ENCODE measurements at regions not wholly inside any gene's neighbourhood (a gene's known extent, or its start where the extent isn't known, plus 50 kb on each side); places are given as distances from the start of the nearest gene placed in this dataset.

DNA sequence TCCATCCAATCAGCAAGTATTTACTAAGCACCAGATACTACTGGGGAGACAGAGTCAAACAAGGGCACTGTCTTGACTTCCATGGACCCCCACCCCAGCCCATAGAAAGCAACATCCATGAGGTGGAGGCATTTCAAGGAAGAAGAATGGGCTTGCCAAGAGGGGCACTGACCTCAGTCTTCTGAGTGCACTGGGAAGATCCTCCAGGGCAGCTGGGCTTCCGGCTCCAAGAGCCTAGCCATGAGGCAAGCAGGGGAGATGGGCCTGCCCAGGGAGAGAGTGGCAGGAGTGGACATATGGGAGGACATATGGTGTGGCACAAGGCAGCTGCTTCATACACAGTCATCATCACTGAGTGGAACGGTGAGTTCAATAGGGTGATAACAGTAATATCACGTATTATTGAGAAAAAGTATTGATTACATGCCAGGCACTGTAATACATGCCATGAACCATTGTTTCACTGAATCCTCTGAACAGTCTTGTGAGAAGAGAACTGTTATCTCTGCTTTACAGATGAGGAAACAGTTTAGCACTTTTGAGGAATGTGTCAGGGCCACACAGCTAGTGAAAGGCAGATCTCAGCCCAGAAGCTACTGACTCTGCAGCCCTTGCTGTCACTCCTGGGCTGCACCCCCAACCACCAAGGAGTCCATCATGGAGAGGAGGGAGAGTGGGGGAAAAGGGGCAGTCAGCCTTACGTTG is 331.7 kb upstream of the ZMIZ1 start:
- DNase-seq, result no peak

DNA sequence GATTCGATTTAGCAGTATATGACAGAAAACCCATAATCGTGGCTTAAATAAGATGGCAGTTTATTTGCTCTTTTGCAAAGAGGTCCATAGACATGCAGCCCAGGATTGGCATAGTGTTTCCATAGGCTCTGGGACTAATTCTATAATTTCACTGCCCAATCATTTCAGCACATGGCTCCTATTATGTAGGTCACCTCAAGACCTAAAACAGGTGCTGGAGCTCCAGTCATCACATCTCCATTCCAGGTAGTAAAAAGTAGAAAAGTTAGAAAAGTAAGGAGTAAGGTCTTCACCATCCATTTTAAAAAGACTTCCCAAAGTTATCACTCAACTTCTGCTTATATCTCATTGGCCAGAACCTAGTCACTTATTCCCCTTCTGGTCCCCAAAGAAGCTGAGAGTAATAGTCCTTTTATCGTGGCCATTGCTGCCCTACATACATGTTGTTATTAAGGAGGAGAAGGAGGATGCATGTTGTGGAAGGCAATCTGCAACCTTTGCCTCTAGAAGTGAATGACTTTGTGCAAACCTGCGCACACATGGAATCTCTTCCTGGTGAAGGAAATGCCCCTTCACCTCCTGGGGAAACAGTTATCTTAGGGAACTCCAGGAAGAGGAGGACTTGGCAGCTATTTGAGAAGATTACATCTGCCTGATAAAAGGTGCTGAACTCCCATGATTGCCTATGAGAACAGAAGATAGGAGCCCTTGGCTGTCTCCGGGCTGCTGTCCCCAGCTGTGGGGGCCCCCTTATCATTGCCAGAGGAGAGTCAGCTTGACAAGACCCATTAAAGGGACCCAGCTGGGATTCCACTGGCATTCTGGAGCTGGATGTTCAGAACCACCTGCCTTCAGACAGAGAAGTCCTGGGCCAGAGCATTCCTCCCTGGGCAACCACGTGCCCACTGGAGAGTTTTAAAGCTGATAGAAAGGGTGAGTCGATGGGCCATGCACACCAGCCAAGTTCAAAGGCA is 330.6 kb upstream of the ZMIZ1 start:
- DNase-seq, result no peak

DNA sequence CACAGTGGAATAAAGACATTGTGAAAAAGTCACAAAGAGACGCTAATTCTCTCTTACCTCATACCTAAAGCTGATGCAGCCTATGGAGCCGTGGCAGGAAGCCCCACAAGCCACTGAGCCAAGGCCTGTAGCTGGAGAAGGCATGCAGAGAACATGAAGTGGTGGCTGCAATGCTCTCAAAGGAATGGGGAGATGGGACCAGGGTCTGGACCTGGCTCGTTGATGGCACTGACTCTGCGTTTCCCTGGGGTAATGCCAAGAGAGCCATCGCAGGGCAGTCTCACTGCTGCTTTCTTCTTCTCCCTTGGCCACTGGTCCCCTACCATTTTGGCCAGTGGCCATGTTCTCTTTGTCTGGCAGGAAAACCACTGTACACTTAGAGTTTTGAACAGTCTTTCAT is 329.9 kb upstream of the ZMIZ1 start:
- no peak for DNase-seq

DNA sequence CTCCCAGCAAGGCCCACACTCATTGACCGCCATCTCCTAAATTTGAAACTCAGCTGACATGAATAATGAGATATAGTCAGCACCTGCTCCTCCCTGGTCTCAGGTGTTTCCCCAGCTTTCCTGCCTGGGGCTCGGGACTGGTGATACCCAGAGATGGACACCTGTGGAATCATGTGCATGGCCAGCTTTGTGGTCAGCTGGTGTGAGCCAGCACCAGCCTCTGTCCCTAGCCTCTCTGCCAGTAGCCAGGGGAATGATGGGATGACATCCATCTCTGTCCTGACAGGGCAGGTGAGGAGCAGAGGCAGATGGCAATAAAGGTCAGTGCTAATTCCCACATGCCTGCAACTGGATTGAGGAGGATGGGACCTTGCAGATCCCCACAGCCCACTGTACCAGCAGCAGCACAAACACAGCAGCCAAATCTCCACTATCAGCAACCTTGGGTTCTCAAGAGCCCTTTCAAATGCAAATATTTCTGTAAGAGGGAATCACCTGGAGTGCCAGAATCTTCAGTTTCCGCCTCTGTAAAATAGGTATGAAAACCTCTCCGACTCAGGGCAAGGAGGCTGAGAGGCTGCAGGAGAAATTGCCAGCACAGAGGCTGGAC is 329.2 kb upstream of the ZMIZ1 start:
- DNase-seq, result no peak

DNA sequence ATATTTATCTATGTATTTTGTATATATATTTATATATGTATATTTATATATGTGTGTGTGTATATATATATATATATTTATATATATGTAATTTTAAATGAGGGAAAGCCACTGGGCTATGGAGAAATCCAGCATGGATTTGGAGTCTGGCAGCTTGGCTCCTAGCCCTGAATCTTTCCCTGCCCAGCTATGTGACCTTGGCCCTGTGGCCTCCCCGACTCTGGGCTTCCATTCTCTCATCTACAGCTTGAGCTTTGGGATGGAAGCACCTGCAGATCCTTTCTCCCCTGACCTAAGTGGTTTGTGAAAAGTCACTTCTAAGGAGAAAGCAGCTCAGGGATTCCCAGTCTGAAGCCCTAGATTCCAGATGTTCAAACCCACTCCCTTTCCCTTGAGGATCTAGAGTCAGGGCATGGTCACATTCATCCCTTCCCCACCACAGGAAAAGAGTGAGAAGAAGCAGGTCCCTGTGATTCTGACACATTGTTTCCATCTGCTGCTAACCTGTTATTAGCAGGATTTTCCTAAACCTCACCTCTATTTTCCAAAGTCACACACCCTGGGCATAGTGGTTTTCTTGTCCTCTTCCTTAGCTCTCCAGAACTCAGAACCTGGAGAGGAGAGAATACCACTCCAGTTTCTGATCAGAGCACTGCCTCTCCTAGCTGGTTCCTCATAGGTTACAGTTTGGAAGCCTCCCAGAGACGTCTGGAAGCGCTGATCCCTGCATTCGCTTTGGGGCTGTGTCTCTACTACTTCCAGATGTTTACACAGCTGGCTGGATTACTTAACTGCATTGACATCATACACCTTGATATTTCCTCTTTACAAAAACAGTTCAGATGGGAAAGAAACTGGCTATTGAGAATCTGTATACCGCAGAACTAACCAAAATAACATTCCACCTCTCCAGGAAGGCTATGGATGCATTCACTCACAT is 327.5 kb upstream of the ZMIZ1 start:
- no peak for DNase-seq

DNA sequence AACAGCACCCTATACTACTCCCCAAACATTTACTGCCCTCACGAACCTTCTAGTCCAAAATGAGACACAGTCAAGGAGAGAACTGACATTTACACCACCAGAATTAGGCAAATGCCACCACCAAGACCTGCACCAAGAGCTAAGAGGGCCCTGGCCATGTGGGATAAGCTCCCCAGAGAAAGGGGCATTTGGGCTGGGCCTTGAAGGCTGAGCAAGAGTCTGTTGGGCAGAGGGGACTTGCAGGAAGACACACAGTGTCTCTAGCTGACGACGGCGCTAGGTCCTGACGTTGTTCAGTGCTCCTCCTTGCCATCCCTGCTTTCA is 326.4 kb upstream of the ZMIZ1 start:
- DNase-seq, result no peak

DNA sequence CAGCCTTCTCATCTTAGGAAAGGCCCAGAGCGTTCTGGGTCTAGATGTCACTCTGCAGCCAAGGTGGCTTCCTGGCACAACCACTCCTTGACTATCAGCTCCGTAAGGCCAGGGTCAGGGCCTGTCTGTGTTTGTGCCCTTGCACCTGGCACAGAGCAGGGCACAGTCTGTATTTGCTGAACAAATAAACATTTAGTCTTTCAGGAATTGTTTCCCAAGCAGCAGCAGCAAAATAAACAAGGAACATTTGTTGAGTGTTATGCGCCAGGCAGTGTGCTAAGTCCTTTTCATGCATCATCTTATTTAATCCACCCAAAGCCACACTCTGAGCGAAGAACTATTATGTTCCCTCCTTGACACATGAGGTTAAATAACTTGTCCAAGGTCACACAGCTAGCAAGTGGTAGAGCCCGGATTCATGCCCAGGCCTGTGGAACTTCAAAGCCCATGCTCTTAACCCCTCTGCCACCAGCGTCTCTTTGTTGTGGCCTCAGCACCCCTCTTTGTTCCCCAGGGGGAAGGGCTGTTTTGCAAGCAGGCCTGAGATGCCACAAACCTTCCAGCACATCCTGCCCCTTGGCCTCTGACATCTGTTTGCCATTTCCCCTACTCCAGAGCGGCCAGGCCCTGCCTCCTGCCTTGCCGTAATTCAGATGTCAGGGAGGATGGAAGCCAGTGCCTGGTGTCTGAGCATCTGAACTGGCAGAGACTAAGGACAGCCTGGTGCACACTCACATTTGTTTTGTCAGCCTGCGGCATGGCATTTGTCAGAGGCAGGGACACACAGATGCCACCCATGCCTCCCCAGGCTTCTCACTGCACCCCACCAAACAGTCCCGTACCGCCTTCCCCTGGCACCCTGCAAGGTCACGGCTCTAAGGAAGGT is 325.8 kb upstream of the ZMIZ1 start:
- no peak for DNase-seq

DNA sequence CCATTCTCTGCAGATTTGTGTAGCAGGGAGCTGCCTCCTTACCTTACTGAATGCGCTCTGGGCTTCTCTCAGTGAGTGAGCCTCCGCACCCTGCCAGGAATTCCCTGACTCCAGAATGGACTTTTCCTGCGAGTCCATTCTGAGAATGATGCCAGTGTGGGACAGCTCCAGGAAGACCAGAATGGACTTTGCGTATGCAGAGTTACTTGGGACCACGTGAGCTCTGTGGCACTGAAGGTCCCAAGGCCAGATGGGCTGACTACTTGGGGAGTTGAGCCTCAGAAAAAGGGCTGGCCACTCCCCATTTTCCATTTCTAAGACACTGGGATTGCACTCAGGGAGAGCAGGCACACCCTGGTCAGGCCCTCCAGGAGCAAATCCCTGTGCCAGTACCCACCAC is 324.7 kb upstream of the ZMIZ1 start:
- DNase-seq, result no peak

DNA sequence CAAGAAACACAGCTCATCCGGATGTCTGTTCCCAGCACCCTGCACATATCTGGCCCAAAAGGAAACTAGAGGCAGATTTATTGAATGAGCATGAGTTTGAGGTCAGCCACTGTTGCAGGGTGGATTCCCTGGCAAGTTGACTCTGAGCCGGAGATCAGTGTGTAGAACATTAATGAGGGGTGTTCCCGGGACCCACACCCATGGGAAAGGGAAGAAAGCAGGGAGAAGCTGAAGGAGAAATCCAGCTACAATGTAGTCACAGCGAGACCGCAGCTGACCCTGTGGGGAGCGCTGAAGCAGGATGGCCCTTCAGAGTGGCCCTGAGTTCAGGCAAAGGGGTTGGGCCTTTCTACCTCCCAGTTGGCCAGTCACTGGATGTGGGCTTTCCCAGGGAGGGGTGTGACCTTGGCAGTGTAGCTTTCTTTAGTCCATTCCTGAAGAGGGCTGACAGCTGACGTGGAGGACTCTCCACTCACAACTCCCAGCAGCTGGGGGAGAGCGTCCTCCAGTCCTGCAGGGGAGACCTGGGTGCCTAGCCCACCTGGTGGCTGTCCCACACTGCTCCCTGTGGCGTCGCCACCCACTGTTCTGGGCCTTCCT is 324.2 kb upstream of the ZMIZ1 start:
- DNase-seq, result no peak

DNA sequence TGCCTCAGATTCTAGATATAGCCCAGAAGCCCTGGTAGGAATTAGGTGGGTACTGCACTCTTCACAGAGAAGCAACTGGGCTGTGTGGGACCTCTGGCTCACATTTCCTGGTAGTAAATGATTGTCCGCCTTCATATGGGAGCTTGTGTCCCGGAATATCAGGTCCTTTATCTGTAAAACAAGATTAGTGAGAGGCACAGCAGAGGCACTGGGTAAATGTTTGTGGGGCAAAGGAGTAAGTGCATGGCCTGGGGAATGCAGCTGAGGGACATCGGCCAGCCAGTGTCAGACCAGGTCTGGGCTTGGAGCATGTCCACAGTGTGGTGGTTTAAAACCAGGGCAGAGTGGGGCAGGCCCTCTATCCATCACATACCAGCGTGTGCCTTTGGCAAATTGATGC is 323.3 kb upstream of the ZMIZ1 start:
- DNase-seq, result no peak

DNA sequence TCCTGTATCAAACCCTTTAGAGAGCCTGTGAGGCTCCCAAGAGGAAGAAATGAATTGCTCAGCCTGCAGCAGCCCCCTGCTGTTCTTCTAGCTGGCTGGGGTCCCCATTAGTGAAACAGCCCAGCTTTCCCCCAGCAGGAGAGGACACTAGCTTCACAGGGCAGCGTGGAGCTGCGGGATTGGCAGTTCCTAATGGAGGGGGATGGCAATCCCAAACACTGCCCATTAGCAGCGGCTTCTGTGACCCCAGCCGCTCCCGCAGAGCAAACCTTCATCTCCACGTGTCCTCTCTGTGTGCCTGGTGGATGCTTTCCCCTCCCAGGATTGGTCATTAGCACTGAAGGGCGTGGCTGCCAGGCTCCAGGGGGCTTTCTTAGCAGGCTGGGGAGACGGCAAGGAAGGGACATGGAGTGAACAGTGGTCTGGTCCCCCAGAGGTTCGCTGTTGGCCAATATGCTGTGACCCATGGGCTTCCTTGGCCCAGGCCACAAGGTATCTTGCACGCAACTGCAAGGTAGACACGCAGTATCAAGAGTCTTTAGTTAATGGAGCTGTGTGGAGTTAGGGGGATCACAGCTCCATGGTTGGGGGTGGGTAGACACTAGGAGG is 322.5 kb upstream of the ZMIZ1 start:
- no peak for DNase-seq

DNA sequence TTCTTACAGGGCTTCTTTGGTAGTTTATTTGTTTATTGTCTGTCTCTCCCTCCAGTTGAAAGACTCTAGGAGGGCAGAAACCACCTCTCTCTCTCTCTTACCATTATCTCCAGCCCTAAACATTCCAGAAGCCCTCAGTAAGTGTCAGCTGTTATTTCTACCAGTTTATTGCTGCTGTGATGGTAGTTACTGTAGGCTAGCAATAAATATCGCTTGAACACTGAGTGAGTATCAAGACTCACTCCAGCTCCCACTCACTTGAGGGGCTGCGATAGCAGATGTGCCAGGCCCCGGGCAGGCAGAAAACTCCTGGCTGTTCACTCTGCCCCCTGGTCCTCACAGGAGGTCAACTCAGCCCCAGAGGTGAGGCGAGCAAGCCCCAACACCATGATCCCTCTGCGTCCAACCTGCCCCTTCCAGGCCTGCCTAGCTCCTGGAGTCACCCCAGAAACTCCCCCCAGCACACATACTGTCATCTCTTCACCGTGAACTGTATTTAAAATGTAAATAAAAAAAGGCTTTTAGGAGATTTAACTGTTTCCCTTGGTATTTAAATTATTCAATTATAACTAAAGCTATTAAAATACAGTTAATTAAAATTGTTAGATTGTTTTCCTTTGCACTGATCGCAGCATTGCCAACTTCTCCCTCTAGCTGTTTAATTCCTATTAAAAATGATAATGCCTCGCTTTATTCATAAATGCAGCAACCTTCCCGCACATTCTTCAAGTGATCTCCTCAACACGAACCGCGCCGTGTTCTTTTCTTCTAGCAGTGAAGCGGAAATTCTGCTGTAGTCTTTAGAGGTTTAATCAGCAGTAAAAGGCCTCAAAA is 321.1 kb upstream of the ZMIZ1 start:
- DNase-seq, result no peak

DNA sequence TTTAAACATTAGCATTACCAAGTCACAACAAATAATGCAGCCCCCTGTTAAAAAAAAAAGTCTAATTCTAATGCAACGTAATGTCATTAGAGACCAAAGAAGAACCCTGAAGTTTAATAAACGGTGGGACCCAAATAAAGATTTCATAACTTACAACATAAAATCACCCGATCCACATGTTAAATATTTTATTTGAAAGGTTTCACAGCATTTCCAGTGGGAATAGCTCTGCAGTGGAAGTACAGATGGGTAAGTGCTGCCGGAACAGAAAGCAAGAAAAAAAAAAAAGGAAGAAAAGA is 320.6 kb upstream of the ZMIZ1 start:
- DNase-seq, result no peak

DNA sequence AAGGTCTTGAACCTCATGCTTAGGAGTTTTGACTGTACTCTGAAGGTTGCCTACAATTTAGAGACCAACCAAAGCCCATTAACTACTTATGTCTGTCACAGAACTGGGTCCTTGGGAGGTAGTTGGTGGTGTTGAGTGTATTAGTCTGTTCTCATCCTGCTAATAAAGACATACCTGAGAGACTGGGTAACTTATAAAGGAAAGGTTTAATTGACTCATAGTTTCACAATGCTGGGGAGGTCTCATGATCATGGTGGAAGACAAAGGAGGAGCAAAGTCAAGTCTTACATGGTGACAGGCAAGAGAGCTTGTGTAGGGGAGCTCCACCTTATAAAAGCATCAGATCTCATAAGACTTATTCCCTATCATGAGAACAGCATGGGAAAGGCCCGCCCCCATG is 319.6 kb upstream of the ZMIZ1 start:
- no peak for DNase-seq

DNA sequence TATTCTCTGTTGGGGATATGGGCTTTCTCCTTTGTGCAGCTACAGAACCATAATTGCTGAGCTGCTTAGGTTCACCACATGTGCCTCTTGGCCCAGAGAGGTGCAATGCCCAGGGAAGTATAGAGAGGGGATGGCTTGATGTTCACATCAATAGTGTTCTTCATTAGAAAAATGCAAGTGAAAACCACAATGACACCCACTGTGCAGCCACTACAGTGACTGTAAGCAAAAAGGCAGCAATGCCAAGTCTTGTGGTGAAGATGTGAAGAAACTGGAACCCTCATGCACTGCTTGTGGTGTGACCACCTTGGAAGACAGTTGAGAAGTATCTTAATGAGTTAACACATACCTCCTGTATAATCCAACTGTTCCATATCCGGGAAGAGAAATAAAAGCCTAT is 318.9 kb upstream of the ZMIZ1 start:
- DNase-seq, result no peak

DNA sequence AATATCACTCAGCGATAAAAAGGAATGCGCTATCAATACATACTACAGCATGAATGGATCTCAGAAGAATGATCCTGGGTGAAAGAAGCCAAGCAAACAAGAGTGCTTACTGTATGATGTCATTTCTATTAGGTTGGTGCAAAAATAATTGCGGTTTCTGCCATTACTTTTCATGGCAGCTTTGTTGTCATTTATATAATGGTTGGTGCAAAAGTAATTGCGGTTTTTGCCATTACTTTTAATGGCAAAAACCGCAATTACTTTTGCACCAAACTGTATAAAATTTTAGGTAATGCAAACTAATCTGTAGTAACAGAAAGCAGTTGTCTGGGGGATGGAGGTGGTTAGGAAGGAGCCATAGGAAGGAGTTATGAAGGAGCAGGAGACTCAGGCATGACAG is 318.3 kb upstream of the ZMIZ1 start:
- DNase-seq, result no peak

DNA sequence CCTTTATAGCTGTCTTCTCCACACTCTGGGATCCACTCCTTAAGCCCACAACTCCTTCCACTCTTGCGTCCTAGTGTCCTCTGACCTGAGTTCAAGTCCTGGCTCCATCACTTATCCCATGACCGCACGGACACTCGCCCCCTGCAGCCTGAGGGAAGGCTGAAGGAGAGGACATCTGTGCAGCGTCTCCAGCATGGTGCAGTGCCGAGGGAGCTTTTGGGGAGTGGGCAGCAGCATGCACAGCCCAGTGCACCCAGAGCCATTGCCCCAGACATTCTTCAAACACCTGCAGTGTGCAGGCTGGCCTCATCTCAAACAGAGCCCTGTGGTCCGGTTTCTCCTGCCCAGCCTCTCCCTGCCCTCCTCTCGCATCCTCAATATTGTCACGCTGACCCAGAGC is 317.1 kb upstream of the ZMIZ1 start:
- DNase-seq, result no peak

DNA sequence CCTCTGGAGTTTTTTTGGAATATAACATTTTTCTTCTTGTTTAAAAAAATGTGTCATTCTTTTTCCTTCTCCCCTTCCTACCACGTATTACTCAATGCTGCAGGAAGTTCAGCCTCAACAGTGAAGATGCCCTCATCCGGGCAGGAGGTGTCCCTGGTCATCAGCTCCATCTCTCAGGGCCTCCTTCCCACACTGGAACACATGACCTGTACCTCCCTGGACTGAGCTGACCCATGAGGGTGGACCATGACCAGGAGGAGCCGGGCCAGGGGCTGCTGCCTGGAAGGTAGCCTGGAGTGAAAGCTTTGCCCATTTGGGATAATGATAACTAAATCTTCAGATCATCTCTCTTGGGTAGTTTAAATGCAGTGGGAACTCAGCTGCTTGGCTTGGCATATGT is 316.5 kb upstream of the ZMIZ1 start:
- DNase-seq, result no peak

DNA sequence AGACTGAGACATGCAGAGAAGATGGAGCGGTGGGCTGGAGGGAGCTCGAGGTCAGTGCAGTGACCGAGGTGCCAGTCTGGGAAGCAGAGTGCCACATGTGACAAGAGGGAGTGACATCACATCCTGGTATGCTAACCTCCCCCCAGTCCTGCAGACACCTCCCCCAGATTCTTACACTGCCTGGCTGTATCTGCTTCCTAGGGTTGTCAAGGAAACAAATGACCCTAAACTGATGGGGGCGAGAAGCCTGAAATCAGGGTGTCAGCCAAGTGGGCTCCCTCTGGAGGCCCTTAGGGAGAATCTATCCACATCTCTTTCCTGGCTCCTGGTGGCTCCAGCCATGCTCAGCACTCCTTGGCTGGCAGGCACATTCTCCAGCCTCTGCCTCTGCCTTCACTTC is 316.1 kb upstream of the ZMIZ1 start:
- no peak for DNase-seq

All from stimulated activated CD4-positive, alpha-beta T cell treated with anti-CD3 and anti-CD28 coated beads, Interleukin-1b, Interleukin-23, amount 100 ng/mL, for 48 hours (primary cell).